HepG2 (cell line): ENCODE measurements at regions not wholly inside any gene's neighbourhood (a gene's known extent, or its start where the extent isn't known, plus 50 kb on each side); places are given as distances from the start of the nearest gene placed in this dataset.

ENCODE experiments used
- ATAC-seq: fragments of 200-7000 bp; cut with Tn5 transposase; 3 replicates; pipeline ENCODE4 v1.9.1; 2020; ENCODE audit warnings: mild to moderate bottlenecking, moderate library complexity
- BruUV-seq: library from RNA; stranded (reverse); fragments of 400-500 nt; replicated peaks from 2 replicates; lab custom pipeline; 2021; lab: Mats Ljungman, UMichigan
- CTCF ChIA-PET: fragments of 300-600 bp; formaldehyde crosslinking; extraction: SDS; loops from one replicate; lab custom pipeline; 2021; ENCODE audit warnings: low total read pairs, inconsistent platforms, low intra/inter-chr PET ratio; lab: Yijun Ruan, JAX
- POLR2A ChIA-PET: fragments of 350-600 bp; sonication (Branson Sonifier 250); formaldehyde crosslinking; loops from one replicate; lab custom pipeline; 2020; ENCODE audit warnings: antibody characterized with exemption, inconsistent platforms; lab: Yijun Ruan, JAX
- DNase-seq: peaks from one replicate; pipeline ENCODE4 v3.0.0-alpha.2; 2015; ENCODE audit warnings: low spot score
- FAIRE-seq: peaks from 3 replicates; lab custom pipeline; 2011; peaks lifted over from hg19 to GRCh38; lab: Jason Lieb, UNC
- H2AFZ ChIP-seq: one replicate; pipeline ENCODE4 v1.6.1; 2011; ENCODE audit warnings: low read length, inconsistent platforms
- H3K27ac ChIP-seq: fragments of 300-600 bp; 3 replicates; pipeline ENCODE4 v1.8.0; 2011; ENCODE audit warnings: mixed run types, mild to moderate bottlenecking, mixed read lengths, low read length, inconsistent platforms; ENCODE audit not compliant: insufficient read depth; ENCODE audit errors: extremely low read length
- H3K27me3 ChIP-seq, 2 experiments: fragments of 200-600 bp in 1 of 2; 2 replicates in 1 of 2; 3 replicates in 1 of 2; pipeline versions ENCODE4 v1.6.0 to v1.8.0; 2011; ENCODE audit warnings: low read length in 2 of 2, mild to moderate bottlenecking in 2 of 2, moderate library complexity in 2 of 2, inconsistent platforms in 1 of 2; ENCODE audit not compliant: insufficient read depth in 2 of 2, control insufficient read depth in 1 of 2
- H3K36me3 ChIP-seq, 2 experiments: fragments of 200-600 bp in 1 of 2; replicated peaks in 1 of 2; 2 replicates in 1 of 2; 3 replicates in 1 of 2; pipeline versions ENCODE4 v1.5.1 to v1.8.0; 2011; ENCODE audit warnings: low read length in 2 of 2, inconsistent platforms in 1 of 2; ENCODE audit not compliant: insufficient read depth in 2 of 2, control insufficient read depth in 1 of 2
- H3K4me1 ChIP-seq: 2 replicates; pipeline ENCODE4 v1.5.1; 2012; ENCODE audit warnings: low read length, inconsistent platforms; ENCODE audit not compliant: insufficient read depth
- H3K4me2 ChIP-seq: 2 replicates; pipeline ENCODE4 v1.6.0; 2011; ENCODE audit warnings: low read depth, low read length, inconsistent platforms
- H3K4me3 ChIP-seq, 3 experiments: fragments of 200-600 bp in 1 of 3; sonication (generic), shearing (Covaris generic) in 1 of 3; replicated peaks in 1 of 3; 2 replicates each; pipeline ENCODE4 v1.5.1; 2011 to 2016; ENCODE audit warnings: low read length in 3 of 3, inconsistent platforms in 2 of 3, low read depth in 2 of 3, mild to moderate bottlenecking in 2 of 3, control low read depth in 1 of 3, mixed read lengths in 1 of 3; ENCODE audit not compliant: insufficient read depth in 1 of 3
- H3K79me2 ChIP-seq: one replicate; pipeline ENCODE4 v1.6.1; 2011; ENCODE audit warnings: low read length, inconsistent platforms; ENCODE audit not compliant: insufficient read depth
- H3K9ac ChIP-seq: 2 replicates; pipeline ENCODE4 v1.6.0; 2011; ENCODE audit warnings: mild to moderate bottlenecking, low read depth, low read length, inconsistent platforms; ENCODE audit not compliant: insufficient read depth
- H3K9me3 ChIP-seq: 2 replicates; pipeline ENCODE4 v1.5.1; 2012; ENCODE audit warnings: mild to moderate bottlenecking, low read length
- H4K20me1 ChIP-seq: 2 replicates; pipeline ENCODE4 v1.6.0; 2011; ENCODE audit warnings: inconsistent platforms, mild to moderate bottlenecking, low read length, moderate library complexity; ENCODE audit not compliant: insufficient read depth
- ELF1 ChIP-seq: sonication (generic); formaldehyde crosslinking; IDR thresholded peaks from 2 replicates; pipeline ENCODE4 v1.4.0; 2020; ENCODE audit warnings: missing genetic modification reagents
- HOXA7 ChIP-seq: sonication (generic); formaldehyde crosslinking; IDR thresholded peaks from 2 replicates; pipeline ENCODE4 v1.8.1; 2022; ENCODE audit warnings: mild to moderate bottlenecking, missing genetic modification reagents, moderate library complexity
- HOXD1 ChIP-seq: sonication (generic); formaldehyde crosslinking; IDR thresholded peaks from 2 replicates; pipeline ENCODE4 v1.5.0; 2020; ENCODE audit warnings: missing genetic modification reagents
- IRF9 ChIP-seq: sonication (generic); formaldehyde crosslinking; IDR thresholded peaks from 2 replicates; pipeline ENCODE4 v1.8.0; 2022; ENCODE audit warnings: missing genetic modification reagents, mild to moderate bottlenecking, borderline replicate concordance
- NR2C2 ChIP-seq: sonication (generic); formaldehyde crosslinking; IDR thresholded peaks from 2 replicates; pipeline ENCODE4 v1.4.0; 2020; ENCODE audit warnings: missing genetic modification reagents, mild to moderate bottlenecking, moderate library complexity, borderline replicate concordance
- POLR2AphosphoS2 ChIP-seq: IDR thresholded peaks from 2 replicates; pipeline ENCODE4 v1.6.1; 2011; ENCODE audit warnings: low read depth, low read length, improper control_type of control experiment
- REL ChIP-seq: sonication (generic); formaldehyde crosslinking; conservative IDR thresholded peaks from 2 replicates; pipeline ENCODE4 v1.8.0; 2022; ENCODE audit warnings: mild to moderate bottlenecking, missing genetic modification reagents, moderate library complexity
- TCF7 ChIP-seq: sonication (generic); IDR thresholded peaks from 2 replicates; pipeline ENCODE4 v1.6.1; 2016; ENCODE audit warnings: antibody characterized with exemption, low read depth
- ZNF776 ChIP-seq: sonication (generic); formaldehyde crosslinking; IDR thresholded peaks from 2 replicates; pipeline ENCODE4 v1.4.0; 2020; ENCODE audit warnings: mild to moderate bottlenecking, missing genetic modification reagents
- WGBS: methylation state at CpG from one replicate; pipeline ENCODE4 v1.1.6; 2017; ENCODE audit warnings: low lambda C conversion rate; 5-methylcytosine and 5-hydroxymethylcytosine counted together
- in situ Hi-C: cut with HindIII; loops from 2 replicates; pipeline ENCODE4 v1.10.0; 2017; ENCODE audit warnings: low pct_unique_long_range_greater_than_20kb; ENCODE audit not compliant: extremely low pct_ligation_motif_present
- intact Hi-C: fragments of 100-400 bp; cut with micrococcal nuclease; formaldehyde crosslinking; loops from one replicate; pipeline ENCODE4 v1.10.0; 2022; ENCODE audit not compliant: unreplicated experiment
- TF ChIP-seq, protein P1 (sequence below): sonication (generic); formaldehyde crosslinking; conservative IDR thresholded peaks from 2 replicates; pipeline ENCODE4 v1.4.0; 2020; ENCODE audit warnings: mild to moderate bottlenecking, missing genetic modification reagents, moderate library complexity
- TF ChIP-seq, protein P2 (sequence below): sonication (generic); formaldehyde crosslinking; IDR thresholded peaks from 2 replicates; pipeline ENCODE4 v1.5.0; 2020; ENCODE audit warnings: missing genetic modification reagents
- TF ChIP-seq, protein P3 (sequence below): sonication (generic); formaldehyde crosslinking; conservative IDR thresholded peaks from 2 replicates; pipeline ENCODE4 v1.4.0; 2020; ENCODE audit warnings: missing genetic modification reagents

DNA sequence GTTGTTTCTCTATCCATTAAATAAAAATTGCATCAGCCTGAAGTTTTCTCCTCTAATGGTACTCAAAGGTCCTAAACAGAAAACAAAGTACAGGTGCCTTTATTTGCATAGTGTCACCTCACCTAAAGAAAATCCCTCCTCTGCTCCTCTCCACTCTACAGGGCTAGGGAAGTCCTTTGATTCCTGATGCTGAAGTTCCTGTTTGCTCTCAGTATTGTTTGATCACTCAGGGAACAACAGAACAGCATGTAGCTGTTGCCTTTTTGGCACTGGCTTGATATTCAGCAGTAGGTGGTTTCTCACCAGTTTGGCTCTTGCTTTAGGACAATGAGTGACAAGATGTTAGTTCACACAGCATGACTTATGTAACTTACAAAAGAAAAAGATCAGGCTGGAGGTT is 156.2 kb upstream of the SLC7A11 start (continued):
- TF ChIP-seq, protein P1, sequence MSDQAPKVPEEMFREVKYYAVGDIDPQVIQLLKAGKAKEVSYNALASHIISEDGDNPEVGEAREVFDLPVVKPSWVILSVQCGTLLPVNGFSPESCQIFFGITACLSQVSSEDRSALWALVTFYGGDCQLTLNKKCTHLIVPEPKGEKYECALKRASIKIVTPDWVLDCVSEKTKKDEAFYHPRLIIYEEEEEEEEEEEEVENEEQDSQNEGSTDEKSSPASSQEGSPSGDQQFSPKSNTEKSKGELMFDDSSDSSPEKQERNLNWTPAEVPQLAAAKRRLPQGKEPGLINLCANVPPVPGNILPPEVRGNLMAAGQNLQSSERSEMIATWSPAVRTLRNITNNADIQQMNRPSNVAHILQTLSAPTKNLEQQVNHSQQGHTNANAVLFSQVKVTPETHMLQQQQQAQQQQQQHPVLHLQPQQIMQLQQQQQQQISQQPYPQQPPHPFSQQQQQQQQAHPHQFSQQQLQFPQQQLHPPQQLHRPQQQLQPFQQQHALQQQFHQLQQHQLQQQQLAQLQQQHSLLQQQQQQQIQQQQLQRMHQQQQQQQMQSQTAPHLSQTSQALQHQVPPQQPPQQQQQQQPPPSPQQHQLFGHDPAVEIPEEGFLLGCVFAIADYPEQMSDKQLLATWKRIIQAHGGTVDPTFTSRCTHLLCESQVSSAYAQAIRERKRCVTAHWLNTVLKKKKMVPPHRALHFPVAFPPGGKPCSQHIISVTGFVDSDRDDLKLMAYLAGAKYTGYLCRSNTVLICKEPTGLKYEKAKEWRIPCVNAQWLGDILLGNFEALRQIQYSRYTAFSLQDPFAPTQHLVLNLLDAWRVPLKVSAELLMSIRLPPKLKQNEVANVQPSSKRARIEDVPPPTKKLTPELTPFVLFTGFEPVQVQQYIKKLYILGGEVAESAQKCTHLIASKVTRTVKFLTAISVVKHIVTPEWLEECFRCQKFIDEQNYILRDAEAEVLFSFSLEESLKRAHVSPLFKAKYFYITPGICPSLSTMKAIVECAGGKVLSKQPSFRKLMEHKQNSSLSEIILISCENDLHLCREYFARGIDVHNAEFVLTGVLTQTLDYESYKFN (CRISPR knock-in tag): peak; percentile 70
- TF ChIP-seq TCF7 (peak; percentile 66), ZNF776 (CRISPR knock-in tag) (no peak), ELF1 (CRISPR knock-in tag) (peak; percentile 45; the same call in 1 of the 2 replicates), IRF9 (no peak)
- TF ChIP-seq, all 625 proteins: peak for 42

- DNase-seq (no peak), FAIRE-seq (no peak), ATAC-seq (no peak)
- Histone ChIP-seq H3K36me3 (no peaks in the 10 kb centered on the region), H3K9me3 (no peaks in the 10 kb centered on the region), H2AFZ (no peak overlapping the region), H3K27me3 (no peaks in the 10 kb centered on the region), H3K27ac (no peak overlapping the region), H3K4me1 (peaks cover 14% of the 10 kb centered on the region), H3K4me2 (no peak overlapping the region), H4K20me1 (no peaks in the 10 kb centered on the region), H3K79me2 (no peaks in the 10 kb centered on the region), H3K4me3 (no peak overlapping the region), H3K9ac (no peak overlapping the region)
- 10% methylated on average over 2 of the region's 2 CpGs for WGBS
- TF ChIP-seq HOXA7 (CRISPR knock-in tag): no peak
- TF ChIP-seq, protein P2, sequence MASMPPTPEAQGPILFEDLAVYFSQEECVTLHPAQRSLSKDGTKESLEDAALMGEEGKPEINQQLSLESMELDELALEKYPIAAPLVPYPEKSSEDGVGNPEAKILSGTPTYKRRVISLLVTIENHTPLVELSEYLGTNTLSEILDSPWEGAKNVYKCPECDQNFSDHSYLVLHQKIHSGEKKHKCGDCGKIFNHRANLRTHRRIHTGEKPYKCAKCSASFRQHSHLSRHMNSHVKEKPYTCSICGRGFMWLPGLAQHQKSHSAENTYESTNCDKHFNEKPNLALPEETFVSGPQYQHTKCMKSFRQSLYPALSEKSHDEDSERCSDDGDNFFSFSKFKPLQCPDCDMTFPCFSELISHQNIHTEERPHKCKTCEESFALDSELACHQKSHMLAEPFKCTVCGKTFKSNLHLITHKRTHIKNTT (CRISPR knock-in tag): no peak
- TF ChIP-seq POLR2AphosphoS2: no peak
- TF ChIP-seq, protein P3, sequence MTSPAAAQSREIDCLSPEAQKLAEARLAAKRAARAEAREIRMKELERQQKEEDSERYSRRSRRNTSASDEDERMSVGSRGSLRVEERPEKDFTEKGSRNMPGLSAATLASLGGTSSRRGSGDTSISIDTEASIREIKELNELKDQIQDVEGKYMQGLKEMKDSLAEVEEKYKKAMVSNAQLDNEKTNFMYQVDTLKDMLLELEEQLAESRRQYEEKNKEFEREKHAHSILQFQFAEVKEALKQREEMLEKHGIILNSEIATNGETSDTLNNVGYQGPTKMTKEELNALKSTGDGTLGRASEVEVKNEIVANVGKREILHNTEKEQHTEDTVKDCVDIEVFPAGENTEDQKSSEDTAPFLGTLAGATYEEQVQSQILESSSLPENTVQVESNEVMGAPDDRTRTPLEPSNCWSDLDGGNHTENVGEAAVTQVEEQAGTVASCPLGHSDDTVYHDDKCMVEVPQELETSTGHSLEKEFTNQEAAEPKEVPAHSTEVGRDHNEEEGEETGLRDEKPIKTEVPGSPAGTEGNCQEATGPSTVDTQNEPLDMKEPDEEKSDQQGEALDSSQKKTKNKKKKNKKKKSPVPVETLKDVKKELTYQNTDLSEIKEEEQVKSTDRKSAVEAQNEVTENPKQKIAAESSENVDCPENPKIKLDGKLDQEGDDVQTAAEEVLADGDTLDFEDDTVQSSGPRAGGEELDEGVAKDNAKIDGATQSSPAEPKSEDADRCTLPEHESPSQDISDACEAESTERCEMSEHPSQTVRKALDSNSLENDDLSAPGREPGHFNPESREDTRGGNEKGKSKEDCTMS (CRISPR knock-in tag): no peak
- no peak for TF ChIP-seq HOXD1
- no peak for TF ChIP-seq REL
- TF ChIP-seq NR2C2: no peak
- CTCF ChIA-PET: no interaction called here
- POLR2A ChIA-PET: no interaction called here
- no TSS peak for BruUV-seq
- intact Hi-C loops (no loop called here), in situ Hi-C loops (no loop called here)
Measured at GRCh38 chr4:138393886-138394610, 151.9 kb upstream of the SLC7A11 start.
